EH (cell line): ENCODE measurements at regions not wholly inside any gene's neighbourhood (a gene's known extent, or its start where the extent isn't known, plus 50 kb on each side); places are given as distances from the start of the nearest gene placed in this dataset.

ENCODE experiments used
- DNase-seq: peaks from one replicate; pipeline ENCODE4 v3.0.0-alpha.2; 2015; ENCODE audit warnings: low read depth

- no peak for DNase-seq
Measured at GRCh38 chr4:187577941-187578480, 417.6 kb upstream of the ZFP42 start.

- DNase-seq = peak; percentile 80
Measured at GRCh38 chr4:187586892-187587291, 408.7 kb upstream of the ZFP42 start.

GRCh38 chr4:187598196-187598595, 397.4 kb upstream of the ZFP42 start:
- DNase-seq = peak; percentile 41

GRCh38 chr4:187602339-187603092, 393.1 kb upstream of the ZFP42 start:
- peak; percentile 97 for DNase-seq

GRCh38 chr4:187603093-187604025, 392.2 kb upstream of the ZFP42 start:
- peak; percentile 100 for DNase-seq

- DNase-seq = no peak
Measured at GRCh38 chr4:187604984-187605383, 390.6 kb upstream of the ZFP42 start.

- DNase-seq = peak; percentile 72
Measured at GRCh38 chr4:187606581-187606980, 389.0 kb upstream of the ZFP42 start.

- peak; percentile 80 for DNase-seq
Measured at GRCh38 chr4:187608001-187608421, 387.6 kb upstream of the ZFP42 start.

- no peak for DNase-seq
Measured at GRCh38 chr4:187612301-187612700, 383.3 kb upstream of the ZFP42 start.

GRCh38 chr4:187613089-187613839, 382.3 kb upstream of the ZFP42 start:
- no peak for DNase-seq

- DNase-seq = no peak
Measured at GRCh38 chr4:187615972-187616371, 379.6 kb upstream of the ZFP42 start.

- peak; percentile 28 for DNase-seq
Measured at GRCh38 chr4:187617113-187617512, 378.5 kb upstream of the ZFP42 start.

GRCh38 chr4:187618701-187619281, 376.8 kb upstream of the ZFP42 start:
- peak; percentile 60 for DNase-seq

GRCh38 chr4:187619319-187619718, 376.3 kb upstream of the ZFP42 start:
- DNase-seq = no peak

- peak; percentile 58 for DNase-seq
Measured at GRCh38 chr4:187632260-187632995, 363.1 kb upstream of the ZFP42 start.

- DNase-seq = no peak
Measured at GRCh38 chr4:187633245-187633644, 362.3 kb upstream of the ZFP42 start.

- peak; percentile 83 for DNase-seq
Measured at GRCh38 chr4:187656959-187657358, 338.6 kb upstream of the ZFP42 start.

- peak; percentile 45 for DNase-seq
Measured at GRCh38 chr4:187663076-187663475, 332.5 kb upstream of the ZFP42 start.

- no peak for DNase-seq
Measured at GRCh38 chr4:187664011-187664410, 331.6 kb upstream of the ZFP42 start.

- no peak for DNase-seq
Measured at GRCh38 chr4:187665086-187665485, 330.5 kb upstream of the ZFP42 start.

GRCh38 chr4:187666034-187666433, 329.5 kb upstream of the ZFP42 start:
- DNase-seq = no peak
